BLaER1 (cell line): ENCODE measurements at regions not wholly inside any gene's neighbourhood (a gene's known extent, or its start where the extent isn't known, plus 50 kb on each side); places are given as distances from the start of the nearest gene placed in this dataset.
"Not testable (repeated sequence)": the region's sequence is repeated elsewhere in the genome, so short reads cannot be mapped to it uniquely, and the experiment has no call there.

ENCODE experiments used
- H3K27ac ChIP-seq: shearing (Covaris generic); formaldehyde crosslinking; 2 replicates; pipeline ENCODE4 v1.8.1; 2022
- H3K27me3 ChIP-seq: shearing (Covaris generic); formaldehyde crosslinking; 2 replicates; pipeline ENCODE4 v1.8.1; 2022
- H3K36me3 ChIP-seq: shearing (Covaris generic); formaldehyde crosslinking; 2 replicates; pipeline ENCODE4 v1.8.1; 2022
- H3K4me1 ChIP-seq: shearing (Covaris generic); formaldehyde crosslinking; 2 replicates; pipeline ENCODE4 v1.8.1; 2022
- H3K4me2 ChIP-seq: shearing (Covaris generic); formaldehyde crosslinking; 2 replicates; pipeline ENCODE4 v1.8.1; 2022
- H3K4me3 ChIP-seq: shearing (Covaris generic); formaldehyde crosslinking; 2 replicates; pipeline ENCODE4 v1.8.1; 2022
- H3K9ac ChIP-seq: shearing (Covaris generic); formaldehyde crosslinking; 2 replicates; pipeline ENCODE4 v1.8.1; 2022
- H3K9me3 ChIP-seq: shearing (Covaris generic); formaldehyde crosslinking; 2 replicates; pipeline ENCODE4 v1.8.1; 2022
- H4K20me1 ChIP-seq: shearing (Covaris generic); formaldehyde crosslinking; 2 replicates; pipeline ENCODE4 v1.8.1; 2022
- Cebpa-rat ChIP-seq: shearing (Covaris generic); IDR thresholded peaks from 2 replicates; pipeline ENCODE4 v1.8.1; 2022

- Histone ChIP-seq H3K4me1 (no peaks in the 10 kb centered on the region), H3K4me2 (no peak overlapping the region), H3K4me3 (no peak overlapping the region), H3K9me3 (no peaks in the 10 kb centered on the region), H3K9ac (no peak overlapping the region), H4K20me1 (no peaks in the 10 kb centered on the region), H3K27me3 (no peaks in the 10 kb centered on the region), H3K27ac (no peak overlapping the region), H3K36me3 (no peaks in the 10 kb centered on the region)
- no peak for TF ChIP-seq Cebpa-rat
Measured at GRCh38 chr11:107276077-107276476, 181.5 kb downstream of the CWF19L2 start.

- H4K20me1 ChIP-seq, result no peaks in the 10 kb centered on the region
- H3K9me3 ChIP-seq, result no peaks in the 10 kb centered on the region
- no peak overlapping the region for H3K4me2 ChIP-seq
- no peaks in the 10 kb centered on the region for H3K27me3 ChIP-seq
- H3K36me3 ChIP-seq, result no peaks in the 10 kb centered on the region
- no peak overlapping the region for H3K4me3 ChIP-seq
- H3K27ac ChIP-seq, result no peak overlapping the region
- H3K4me1 ChIP-seq, result no peaks in the 10 kb centered on the region
- no peak for TF ChIP-seq Cebpa-rat
- no peak overlapping the region for H3K9ac ChIP-seq
Measured at GRCh38 chr11:107275632-107276031, 182.0 kb downstream of the CWF19L2 start.

GRCh38 chr11:107274138-107274537, 183.5 kb downstream of the CWF19L2 start:
- TF ChIP-seq Cebpa-rat, result no peak
- Histone ChIP-seq H3K27ac (no peak overlapping the region), H3K4me3 (no peak overlapping the region), H3K4me2 (no peak overlapping the region), H3K27me3 (no peaks in the 10 kb centered on the region), H4K20me1 (no peaks in the 10 kb centered on the region), H3K36me3 (no peaks in the 10 kb centered on the region), H3K9ac (no peak overlapping the region), H3K4me1 (no peaks in the 10 kb centered on the region), H3K9me3 (no peaks in the 10 kb centered on the region)

GRCh38 chr11:107272561-107272960, 185.1 kb downstream of the CWF19L2 start:
- Histone ChIP-seq H3K36me3 (no peaks in the 10 kb centered on the region), H3K4me2 (no peak overlapping the region), H4K20me1 (no peaks in the 10 kb centered on the region), H3K4me3 (no peak overlapping the region), H3K4me1 (no peaks in the 10 kb centered on the region), H3K9ac (no peak overlapping the region), H3K27me3 (no peaks in the 10 kb centered on the region), H3K27ac (no peak overlapping the region), H3K9me3 (no peaks in the 10 kb centered on the region)
- TF ChIP-seq Cebpa-rat, result no peak

- no peak overlapping the region for H3K4me3 ChIP-seq
- H3K4me2 ChIP-seq, result no peak overlapping the region
- no peaks in the 10 kb centered on the region for H3K36me3 ChIP-seq
Measured at GRCh38 chr11:107271425-107271824, 186.2 kb downstream of the CWF19L2 start.

GRCh38 chr11:107268977-107269376, 188.6 kb downstream of the CWF19L2 start:
- H3K4me1 ChIP-seq, result no peaks in the 10 kb centered on the region
- H3K27me3 ChIP-seq, result no peaks in the 10 kb centered on the region
- no peak overlapping the region for H3K27ac ChIP-seq
- no peaks in the 10 kb centered on the region for H3K36me3 ChIP-seq
- no peaks in the 10 kb centered on the region for H4K20me1 ChIP-seq
- no peak overlapping the region for H3K4me3 ChIP-seq
- no peak overlapping the region for H3K9ac ChIP-seq
- no peaks in the 10 kb centered on the region for H3K9me3 ChIP-seq
- no peak for TF ChIP-seq Cebpa-rat
- no peak overlapping the region for H3K4me2 ChIP-seq

More at GRCh38 chr11:107271425-107271824, 186.2 kb downstream of the CWF19L2 start:
- Histone ChIP-seq H3K27ac (no peak overlapping the region), H3K9ac (no peak overlapping the region), H3K27me3 (no peaks in the 10 kb centered on the region), H3K4me1 (no peaks in the 10 kb centered on the region), H3K9me3 (no peaks in the 10 kb centered on the region), H4K20me1 (no peaks in the 10 kb centered on the region)
- no peak for TF ChIP-seq Cebpa-rat

- H3K27ac ChIP-seq, result no peak overlapping the region
- H3K4me1 ChIP-seq, result no peaks in the 10 kb centered on the region
- H4K20me1 ChIP-seq, result no peaks in the 10 kb centered on the region
- no peak overlapping the region for H3K4me3 ChIP-seq
- H3K27me3 ChIP-seq, result no peaks in the 10 kb centered on the region
- no peaks in the 10 kb centered on the region for H3K9me3 ChIP-seq
- no peaks in the 10 kb centered on the region for H3K36me3 ChIP-seq
- no peak overlapping the region for H3K4me2 ChIP-seq
- no peak overlapping the region for H3K9ac ChIP-seq
- TF ChIP-seq Cebpa-rat, result no peak
Measured at GRCh38 chr11:107266455-107266854, 191.2 kb downstream of the CWF19L2 start.

- Histone ChIP-seq H3K27me3 (no peaks in the 10 kb centered on the region), H3K4me2 (no peak overlapping the region), H3K9me3 (no peaks in the 10 kb centered on the region), H3K36me3 (no peaks in the 10 kb centered on the region), H3K27ac (no peak overlapping the region), H3K4me3 (no peak overlapping the region), H4K20me1 (no peaks in the 10 kb centered on the region), H3K4me1 (no peaks in the 10 kb centered on the region), H3K9ac (no peak overlapping the region)
- no peak for TF ChIP-seq Cebpa-rat
Measured at GRCh38 chr11:107265591-107266121, 192.0 kb downstream of the CWF19L2 start.

- H3K27ac ChIP-seq, result no peak overlapping the region
- no peaks in the 10 kb centered on the region for H3K4me1 ChIP-seq
- TF ChIP-seq Cebpa-rat, result no peak
- no peak overlapping the region for H3K9ac ChIP-seq
- no peak overlapping the region for H3K4me2 ChIP-seq
- H3K36me3 ChIP-seq, result no peaks in the 10 kb centered on the region
- no peaks in the 10 kb centered on the region for H3K27me3 ChIP-seq
- H3K4me3 ChIP-seq, result no peak overlapping the region
- no peaks in the 10 kb centered on the region for H3K9me3 ChIP-seq
- no peaks in the 10 kb centered on the region for H4K20me1 ChIP-seq
Measured at GRCh38 chr11:107263844-107264563, 193.6 kb downstream of the CWF19L2 start.

- H3K4me1 ChIP-seq, result no peaks in the 10 kb centered on the region
- no peaks in the 10 kb centered on the region for H3K9me3 ChIP-seq
- H3K36me3 ChIP-seq, result no peaks in the 10 kb centered on the region
- no peaks in the 10 kb centered on the region for H4K20me1 ChIP-seq
- H3K4me2 ChIP-seq, result no peak overlapping the region
- no peaks in the 10 kb centered on the region for H3K27me3 ChIP-seq
- no peak overlapping the region for H3K9ac ChIP-seq
- TF ChIP-seq Cebpa-rat, result no peak
- H3K27ac ChIP-seq, result no peak overlapping the region
- H3K4me3 ChIP-seq, result no peak overlapping the region
Measured at GRCh38 chr11:107259811-107260221, 197.8 kb downstream of the CWF19L2 start.

- H3K4me1 ChIP-seq, result no peaks in the 10 kb centered on the region
- H4K20me1 ChIP-seq, result no peaks in the 10 kb centered on the region
- H3K27ac ChIP-seq, result no peak overlapping the region
- H3K27me3 ChIP-seq, result no peaks in the 10 kb centered on the region
- no peak overlapping the region for H3K9ac ChIP-seq
- H3K4me2 ChIP-seq, result no peak overlapping the region
- no peaks in the 10 kb centered on the region for H3K9me3 ChIP-seq
- H3K36me3 ChIP-seq, result no peaks in the 10 kb centered on the region
- TF ChIP-seq Cebpa-rat, result no peak
- no peak overlapping the region for H3K4me3 ChIP-seq
Measured at GRCh38 chr11:107257710-107258109, 199.9 kb downstream of the CWF19L2 start.

- not testable (repeated sequence) for H3K4me1 ChIP-seq, H3K4me2 ChIP-seq, H3K27ac ChIP-seq, H3K4me3 ChIP-seq, H3K9ac ChIP-seq, H3K36me3 ChIP-seq, H4K20me1 ChIP-seq, H3K9me3 ChIP-seq, H3K27me3 ChIP-seq
Measured at GRCh38 chr11:107253661-107254060, 204.0 kb downstream of the CWF19L2 start.
